ENCODE measurements at regions not wholly inside any gene's neighbourhood (a gene's known extent, or its start where the extent isn't known, plus 50 kb on each side); places are given as distances from the start of the nearest gene placed in this dataset.
"Not testable (repeated sequence)": the region's sequence is repeated elsewhere in the genome, so short reads cannot be mapped to it uniquely, and the experiment has no call there.

DNA sequence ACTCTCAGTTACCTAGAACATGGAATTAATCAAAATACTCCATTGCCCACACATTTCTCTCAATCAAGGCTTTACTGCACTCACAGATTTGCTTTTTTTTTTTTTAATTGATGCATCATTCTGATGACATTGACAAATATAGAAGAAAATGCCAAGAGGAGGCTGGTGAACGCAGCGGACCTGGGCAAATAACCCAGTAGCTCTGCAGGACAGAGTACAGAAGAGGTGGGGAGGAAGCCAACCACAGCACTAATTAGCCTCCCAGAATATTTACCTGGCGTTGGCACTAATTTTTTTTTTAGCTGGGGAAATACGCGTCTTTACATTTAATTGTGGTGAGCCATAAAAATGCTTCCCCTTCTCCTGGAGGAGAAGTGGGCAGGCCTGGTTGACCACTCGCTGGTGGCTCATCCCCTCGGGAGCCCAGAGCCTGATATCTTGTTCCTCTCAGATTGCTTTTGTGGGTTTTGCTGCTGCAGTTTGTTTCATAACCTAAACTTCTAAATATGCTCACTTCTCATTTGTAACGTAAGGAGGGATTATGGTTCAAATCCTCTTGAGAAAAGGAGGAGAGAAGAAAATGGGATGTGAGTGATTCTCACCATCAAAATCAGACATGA lies 165.8 kb upstream of the EPB41L3 start:
- in situ Hi-C loops (cut with MboI; ENCODE audit: low pct_unique_long_range_greater_than_20kb in 2 of 9, low sequenced_read_pairs in 9 of 9, unreplicated experiment in 9 of 9): no loop called here
- H3K27ac ChIP-seq: no peak overlapping the region
- no peak for ATAC-seq (replicated peaks in 6 of 8)
- no peaks in the 10 kb centered on the region for H3K4me1 ChIP-seq (replicated peaks in 1 of 2)
- H3K4me3 ChIP-seq: no peak overlapping the region
- 0 to 93% (median 87%) methylated on average over 2 to 7 of the region's 8 CpGs; no CpG with 5 or more reads in 4 of the 10 experiments for WGBS, 10 experiments

DNA sequence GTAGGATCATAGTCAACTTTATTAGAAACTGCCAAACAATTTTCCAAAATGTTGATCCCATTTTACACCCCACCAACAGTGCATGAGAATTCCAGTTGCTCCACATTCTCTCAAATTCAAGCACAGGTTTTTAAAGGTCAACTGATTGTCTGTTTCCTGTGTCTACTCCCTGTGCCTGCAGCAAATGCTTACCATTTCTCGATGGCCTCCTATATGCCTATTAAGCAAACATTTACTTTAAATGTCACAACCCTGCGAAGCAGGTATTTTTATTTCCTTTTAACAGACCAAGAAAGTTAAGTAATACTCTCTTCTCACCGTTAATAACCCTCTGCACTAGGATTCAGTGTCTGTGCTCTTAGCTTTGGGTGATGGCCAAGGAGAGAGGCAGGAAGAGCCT lies 163.8 kb upstream of the EPB41L3 start:
- no peak for ATAC-seq (replicated peaks in 6 of 8)
- Histone ChIP-seq H3K4me1 (replicated peaks in 1 of 2) (peaks cover 0 to 3% of the 10 kb centered on the region in 2 donors), H3K27ac (no peak overlapping the region), H3K4me3 (no peak overlapping the region)
- 8 to 89% (median 67%) methylated on average over 1 to 3 of the region's 3 CpGs; no CpG with 5 or more reads in 1 of the 10 experiments for WGBS, 10 experiments
- in situ Hi-C loops (cut with MboI; ENCODE audit: low pct_unique_long_range_greater_than_20kb in 2 of 9, low sequenced_read_pairs in 9 of 9, unreplicated experiment in 9 of 9): no loop called here

DNA sequence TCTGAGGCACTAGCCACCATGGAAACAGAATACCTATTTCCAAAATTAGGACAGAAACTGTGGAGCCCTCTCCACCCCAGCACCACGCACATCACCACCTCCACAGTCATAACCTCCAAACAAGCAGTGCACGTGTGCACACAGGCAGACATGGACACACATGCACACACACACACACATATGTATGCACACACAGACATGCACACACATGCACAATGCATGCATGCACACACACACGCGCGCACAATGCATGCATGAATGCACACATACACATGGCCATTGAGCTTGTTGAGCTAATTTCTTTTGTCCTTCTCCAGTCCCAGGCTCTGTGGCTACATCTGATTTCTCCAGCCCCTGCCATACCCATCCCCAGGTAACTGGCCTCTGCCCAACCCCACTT lies 161.6 kb upstream of the EPB41L3 start:
- Histone ChIP-seq H3K4me1 (replicated peaks in 1 of 2) (peaks cover 0 to 6% of the 10 kb centered on the region in 2 donors), H3K4me3 (no peak overlapping the region), H3K27ac (no peak overlapping the region)
- 0 to 100% (median 80%) methylated on average over 1 of the region's 5 CpGs; no CpG with 5 or more reads in 5 of the 10 experiments for WGBS, 10 experiments
- ATAC-seq (replicated peaks in 6 of 8): no peak
- in situ Hi-C loops (cut with MboI; ENCODE audit: low pct_unique_long_range_greater_than_20kb in 2 of 9, low sequenced_read_pairs in 9 of 9, unreplicated experiment in 9 of 9): no loop called here

DNA sequence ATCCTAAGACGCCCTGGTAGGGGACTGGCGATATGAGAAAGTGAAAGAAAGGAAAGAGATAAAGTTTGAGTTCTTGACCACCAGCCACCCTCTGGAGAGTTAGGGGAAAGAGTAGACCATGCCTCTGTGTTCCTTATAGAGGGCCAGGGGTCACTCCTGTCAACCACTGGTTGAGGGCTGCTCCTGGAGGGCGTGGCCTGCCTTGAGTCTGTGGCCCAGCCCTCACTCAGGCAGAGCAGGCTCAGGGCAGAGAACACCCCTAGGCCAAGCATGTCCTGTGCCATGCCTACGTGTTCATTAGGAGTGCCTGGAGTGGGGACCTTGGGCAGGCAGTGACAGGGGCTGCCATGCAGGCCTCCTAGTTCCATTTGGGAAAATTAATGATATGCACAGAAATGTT lies 161.1 kb upstream of the EPB41L3 start:
- H3K4me3 ChIP-seq: no peak overlapping the region
- H3K27ac ChIP-seq: no peak overlapping the region
- 0 to 63% (median 40%) methylated on average over 1 to 4 of the region's 4 CpGs; no CpG with 5 or more reads in 7 of the 10 experiments for WGBS, 10 experiments
- in situ Hi-C loops (cut with MboI; ENCODE audit: low pct_unique_long_range_greater_than_20kb in 2 of 9, low sequenced_read_pairs in 9 of 9, unreplicated experiment in 9 of 9): no loop called here
- no peak for ATAC-seq (replicated peaks in 6 of 8)
- peaks cover 0 to 6% of the 10 kb centered on the region in 2 donors for H3K4me1 ChIP-seq (replicated peaks in 1 of 2)

DNA sequence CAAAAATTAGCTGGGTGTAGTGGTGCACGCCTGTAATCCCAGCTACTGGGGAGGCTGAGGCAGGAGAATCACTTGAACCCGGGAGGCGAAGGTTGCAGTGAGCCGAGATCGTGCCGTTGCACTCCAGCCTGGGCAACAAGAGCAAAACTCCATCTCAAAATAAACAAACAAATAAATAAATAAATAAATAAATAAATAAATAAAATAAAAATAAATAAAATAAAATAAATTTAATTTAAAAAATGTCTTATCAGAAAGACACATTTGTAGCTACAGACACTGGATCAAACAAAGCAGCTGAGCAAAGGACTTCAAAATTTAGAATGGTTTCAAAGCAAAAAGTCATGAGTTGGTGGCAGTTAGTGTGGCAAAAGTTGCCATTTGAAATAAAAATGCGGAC lies 158.2 kb upstream of the EPB41L3 start:
- H3K4me3 ChIP-seq; in situ Hi-C loops (cut with MboI; ENCODE audit: low pct_unique_long_range_greater_than_20kb in 2 of 9, low sequenced_read_pairs in 9 of 9, unreplicated experiment in 9 of 9); H3K27ac ChIP-seq; ATAC-seq (replicated peaks in 6 of 8): not testable (repeated sequence)
- H3K4me1 ChIP-seq (replicated peaks in 1 of 2): peaks cover 0 to 10% of the 10 kb centered on the region in 2 donors
- WGBS, 10 experiments: 8 to 98% (median 82%) methylated on average over 1 to 7 of the region's 7 CpGs; no CpG with 5 or more reads in 1 of the 10 experiments

DNA sequence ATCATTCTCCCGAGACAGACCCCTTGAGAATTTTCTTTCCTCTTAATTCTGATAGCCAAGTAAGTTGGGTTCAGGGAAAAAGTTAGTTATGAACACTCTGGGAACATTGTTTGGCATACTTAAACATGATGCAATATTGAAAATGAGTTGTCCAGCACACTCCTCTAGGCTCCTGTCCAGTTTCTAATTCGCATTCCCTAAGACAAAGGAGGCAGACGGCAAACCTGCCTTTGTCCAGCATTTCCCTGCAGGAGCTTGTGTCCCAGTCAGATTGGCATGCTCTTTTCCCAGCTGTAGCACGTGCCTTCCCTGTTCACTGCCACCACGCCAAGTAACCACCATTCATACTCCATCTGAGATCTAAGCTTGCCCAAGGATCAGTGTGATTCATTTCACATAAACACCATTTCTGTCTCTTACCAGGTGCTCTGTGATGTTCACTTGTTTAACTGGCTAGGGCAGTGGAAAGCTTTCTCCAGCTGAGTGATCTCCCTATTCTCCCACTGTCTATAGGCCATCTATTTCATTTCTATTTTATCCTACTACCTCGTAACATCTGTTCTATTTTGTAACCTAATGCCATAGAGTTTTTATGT lies 150.0 kb upstream of the EPB41L3 start:
- Histone ChIP-seq H3K4me3 (no peak overlapping the region), H3K27ac (no peak overlapping the region), H3K4me1 (replicated peaks in 1 of 2) (no peaks in the 10 kb centered on the region)
- ATAC-seq (replicated peaks in 6 of 8): no peak
- WGBS, 10 experiments: 0 to 100% (median 81%) methylated on average over 1 to 6 of the region's 6 CpGs
- in situ Hi-C loops (cut with MboI; ENCODE audit: low pct_unique_long_range_greater_than_20kb in 2 of 9, low sequenced_read_pairs in 9 of 9, unreplicated experiment in 9 of 9): loop anchor here in 1 of 9 experiments (25.0 kb wide), 1 partner anchor 94 kb away; no protein-coding TSS in a partner anchor

DNA sequence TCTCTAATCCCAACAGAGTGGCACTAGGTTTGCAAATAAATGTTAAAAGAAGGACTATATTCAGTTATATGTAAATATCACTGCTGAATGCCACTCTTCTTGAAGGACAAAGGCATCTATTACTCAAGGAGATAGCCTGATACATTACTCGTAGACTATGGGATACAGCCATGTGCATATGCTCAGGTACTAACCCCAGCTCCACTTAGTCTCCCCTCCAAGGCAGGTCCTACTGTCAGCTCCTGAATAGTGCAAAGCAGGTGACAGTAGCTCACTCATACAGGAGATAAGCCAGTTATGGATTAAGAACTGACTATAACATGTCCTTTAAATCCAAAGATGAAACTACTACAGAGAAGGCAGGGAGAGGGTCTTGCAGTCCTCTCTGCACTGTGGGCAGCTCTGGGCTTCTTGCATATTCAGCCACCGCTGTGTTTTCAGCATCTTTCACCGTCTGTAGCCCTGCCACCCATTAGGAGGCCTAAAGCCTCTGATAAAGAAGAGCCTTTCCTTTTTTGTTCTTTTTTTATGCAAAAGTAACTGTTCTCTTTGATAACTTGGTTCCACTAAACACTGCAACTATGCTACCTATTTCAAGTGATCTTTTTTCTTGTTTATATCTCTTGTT lies 135.1 kb upstream of the EPB41L3 start:
- Histone ChIP-seq H3K4me1 (replicated peaks in 1 of 2) (peaks cover 10 to 19% of the 10 kb centered on the region in 2 donors), H3K27ac (no peak overlapping the region), H3K4me3 (no peak overlapping the region)
- peak in 5 of 8 experiments; percentile 12 to 35 (median 31) for ATAC-seq (replicated peaks in 6 of 8)
- WGBS, 10 experiments: 0 to 38% (median 13%) methylated on average over 1 to 3 of the region's 3 CpGs; no CpG with 5 or more reads in 3 of the 10 experiments
- in situ Hi-C loops (cut with MboI; ENCODE audit: low pct_unique_long_range_greater_than_20kb in 2 of 9, low sequenced_read_pairs in 9 of 9, unreplicated experiment in 9 of 9): loop anchor here in 1 of 9 experiments (25.0 kb wide), 1 partner anchor 108 kb away; no protein-coding TSS in a partner anchor

DNA sequence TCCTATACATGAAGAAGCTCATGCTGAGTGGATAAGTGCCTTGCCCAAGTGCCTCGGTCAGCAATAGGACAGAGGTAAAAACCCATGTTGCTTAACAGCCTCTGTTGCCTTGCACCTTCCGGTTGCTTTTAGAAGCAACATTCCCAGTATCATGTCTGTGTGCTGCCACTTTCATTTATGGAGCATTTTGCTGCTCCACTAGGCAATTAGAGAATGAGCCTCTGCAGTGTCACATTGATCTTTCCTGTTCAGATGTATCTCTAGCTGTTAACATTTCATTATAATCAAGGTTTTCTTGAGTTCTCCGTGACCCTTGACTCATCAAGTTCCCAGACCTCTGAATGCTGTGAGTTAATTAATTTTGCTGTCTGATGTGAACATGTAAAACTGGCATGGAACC lies 134.5 kb upstream of the EPB41L3 start:
- Histone ChIP-seq H3K27ac (no peak overlapping the region), H3K4me3 (no peak overlapping the region), H3K4me1 (replicated peaks in 1 of 2) (peaks cover 10 to 19% of the 10 kb centered on the region in 2 donors)
- in situ Hi-C loops (cut with MboI; ENCODE audit: low pct_unique_long_range_greater_than_20kb in 2 of 9, low sequenced_read_pairs in 9 of 9, unreplicated experiment in 9 of 9): loop anchor here in 1 of 9 experiments (25.0 kb wide), 1 partner anchor 109 kb away; no protein-coding TSS in a partner anchor
- WGBS, 10 experiments: 0 to 56% (median 38%) methylated on average over 1 to 3 of the region's 3 CpGs; no CpG with 5 or more reads in 3 of the 10 experiments
- ATAC-seq (replicated peaks in 6 of 8): peak in 5 of 8 experiments; percentile 82 to 94 (median 90)

DNA sequence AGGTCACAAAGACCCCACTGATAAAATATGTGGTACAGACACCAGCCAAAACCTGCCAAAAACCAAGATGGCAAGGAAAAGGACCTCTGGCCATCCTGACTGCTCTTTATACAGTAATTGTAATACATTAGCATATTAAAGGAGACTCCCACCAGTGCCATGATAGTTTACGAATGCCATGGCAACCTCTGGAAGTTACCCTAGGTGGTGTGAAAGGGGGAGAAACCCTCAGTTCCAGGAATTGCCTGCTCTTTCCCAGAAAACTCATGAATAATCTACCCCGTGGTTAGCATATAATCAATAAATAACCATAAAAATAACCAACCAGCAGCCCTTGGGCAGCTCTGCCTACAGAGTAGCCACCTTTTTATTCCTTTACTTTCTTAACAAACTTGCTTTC lies 129.8 kb upstream of the EPB41L3 start:
- H3K27ac ChIP-seq: no peak overlapping the region
- peaks cover 10 to 12% of the 10 kb centered on the region in 2 donors for H3K4me1 ChIP-seq (replicated peaks in 1 of 2)
- WGBS, 10 experiments: 0 to 89% (median 29%) methylated on average over 1 to 2 of the region's 2 CpGs; no CpG with 5 or more reads in 2 of the 10 experiments
- H3K4me3 ChIP-seq: no peak overlapping the region
- peak in 1 of 8 experiments; percentile 31 for ATAC-seq (replicated peaks in 6 of 8)
- in situ Hi-C loops (cut with MboI; ENCODE audit: low pct_unique_long_range_greater_than_20kb in 2 of 9, low sequenced_read_pairs in 9 of 9, unreplicated experiment in 9 of 9): no loop called here

DNA sequence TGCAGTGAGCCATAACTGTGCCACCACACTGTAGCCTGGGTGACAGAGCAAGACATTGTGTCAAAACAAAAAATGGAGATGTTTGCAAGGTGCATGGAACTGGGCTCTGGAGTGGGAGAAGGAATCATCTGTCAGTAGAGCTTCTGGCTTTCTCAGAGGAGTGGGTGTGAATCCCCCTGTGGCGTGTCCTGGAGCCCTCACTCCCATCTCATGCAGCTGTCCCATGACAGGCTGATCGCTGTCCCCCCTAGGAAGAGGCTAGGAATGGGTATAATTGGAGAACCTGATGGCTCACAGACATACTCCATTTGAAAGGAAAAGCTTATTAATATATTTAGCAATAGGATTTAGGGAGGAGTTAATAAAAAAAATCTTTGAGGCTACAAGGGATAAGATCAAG lies 125.8 kb upstream of the EPB41L3 start:
- in situ Hi-C loops (cut with MboI; ENCODE audit: low pct_unique_long_range_greater_than_20kb in 2 of 9, low sequenced_read_pairs in 9 of 9, unreplicated experiment in 9 of 9): no loop called here
- H3K27ac ChIP-seq: no peak overlapping the region
- H3K4me1 ChIP-seq (replicated peaks in 1 of 2): no peaks in the 10 kb centered on the region
- WGBS, 10 experiments: 0 to 81% (median 40%) methylated on average over 1 to 2 of the region's 2 CpGs; no CpG with 5 or more reads in 6 of the 10 experiments
- H3K4me3 ChIP-seq: no peak overlapping the region
- ATAC-seq (replicated peaks in 6 of 8): no peak

DNA sequence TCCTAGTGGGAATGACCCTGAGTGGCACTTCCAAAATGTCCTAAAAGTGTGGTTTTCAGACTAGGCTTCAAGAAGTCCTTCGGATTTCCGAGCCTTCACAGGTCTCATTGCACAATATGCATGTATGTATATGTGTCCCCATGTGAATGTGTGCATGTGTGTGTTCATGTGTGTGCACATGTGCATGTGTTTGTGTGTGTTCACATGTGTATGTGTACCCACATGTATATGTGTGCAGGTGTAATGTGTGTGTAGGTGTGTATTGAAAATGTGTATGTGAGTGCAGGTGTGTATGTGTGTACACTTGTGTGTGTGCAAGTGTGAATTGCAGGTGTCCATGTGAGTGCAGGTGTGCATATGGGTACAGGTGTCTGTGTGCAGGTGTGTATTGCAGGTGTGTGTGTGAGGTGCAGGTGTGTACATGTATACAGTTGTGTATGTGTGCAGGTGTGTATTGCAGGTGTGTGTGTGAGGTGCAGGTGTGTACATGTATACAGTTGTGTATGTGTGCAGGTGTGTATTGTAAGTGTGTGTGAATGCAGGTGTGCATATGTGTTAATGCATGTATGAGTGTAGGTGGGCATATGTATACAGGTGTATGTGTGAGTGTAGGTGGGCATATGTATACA lies 124.4 kb upstream of the EPB41L3 start:
- no peak for ATAC-seq (replicated peaks in 6 of 8)
- Histone ChIP-seq H3K4me1 (replicated peaks in 1 of 2) (no peaks in the 10 kb centered on the region), H3K27ac (no peak overlapping the region), H3K4me3 (no peak overlapping the region)
- WGBS, 10 experiments: 58 to 94% methylated on average over 2 of the region's 2 CpGs; no CpG with 5 or more reads in 8 of the 10 experiments
- in situ Hi-C loops (cut with MboI; ENCODE audit: low pct_unique_long_range_greater_than_20kb in 2 of 9, low sequenced_read_pairs in 9 of 9, unreplicated experiment in 9 of 9): no loop called here

DNA sequence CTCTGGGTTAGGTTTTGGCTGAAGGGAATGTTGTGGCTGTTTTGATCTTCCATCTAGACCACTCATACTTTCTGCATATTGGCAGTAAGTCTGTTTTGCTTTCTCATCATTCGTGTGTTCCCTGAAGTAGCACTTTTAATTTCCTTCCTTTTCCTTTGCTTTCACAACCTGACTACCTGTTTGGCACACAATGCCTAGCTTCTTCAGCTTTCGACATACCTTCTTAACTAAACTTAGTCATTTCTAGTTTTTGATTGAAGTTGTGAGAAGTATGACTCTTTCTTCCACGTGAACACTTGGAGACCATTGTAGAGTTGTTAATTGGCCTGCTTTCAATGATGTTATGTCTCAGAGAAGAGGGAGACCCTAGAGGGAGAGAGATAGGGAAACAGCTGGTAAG lies 123.6 kb upstream of the EPB41L3 start:
- no peak overlapping the region for H3K4me3 ChIP-seq
- in situ Hi-C loops (cut with MboI; ENCODE audit: low pct_unique_long_range_greater_than_20kb in 2 of 9, low sequenced_read_pairs in 9 of 9, unreplicated experiment in 9 of 9): no loop called here
- ATAC-seq (replicated peaks in 6 of 8): no peak
- WGBS, 10 experiments: 8 to 89% (median 60%) methylated on average over 1 to 3 of the region's 3 CpGs; no CpG with 5 or more reads in 1 of the 10 experiments
- H3K4me1 ChIP-seq (replicated peaks in 1 of 2): no peaks in the 10 kb centered on the region
- H3K27ac ChIP-seq: no peak overlapping the region

DNA sequence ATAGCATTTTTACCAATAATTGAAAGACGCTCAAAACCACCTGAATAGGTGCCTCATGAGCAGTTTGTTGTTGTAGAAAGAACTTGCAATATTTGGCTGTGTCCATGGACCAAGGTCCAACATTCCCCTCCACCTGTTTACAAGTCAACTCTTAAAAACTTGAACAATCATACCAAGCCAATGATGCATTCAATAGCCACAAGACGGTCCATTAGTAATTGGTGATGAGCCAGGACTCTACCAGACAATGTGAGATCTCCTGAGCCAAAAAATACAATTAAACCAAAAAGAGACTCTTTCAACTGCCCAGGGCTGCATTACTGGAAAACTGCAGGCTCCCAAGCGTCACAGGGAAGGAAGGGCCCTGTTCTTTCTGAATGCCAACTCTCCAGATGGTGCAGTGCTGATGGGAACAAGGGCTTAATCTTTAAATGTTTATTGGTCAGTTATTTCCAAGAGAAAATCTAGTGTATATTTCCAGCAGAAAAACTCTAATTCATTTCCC lies 118.8 kb upstream of the EPB41L3 start:
- in situ Hi-C loops (cut with MboI; ENCODE audit: low pct_unique_long_range_greater_than_20kb in 2 of 9, low sequenced_read_pairs in 9 of 9, unreplicated experiment in 9 of 9): no loop called here
- no peak overlapping the region for H3K4me3 ChIP-seq
- WGBS, 10 experiments: 0 to 100% (median 79%) methylated on average over 1 to 3 of the region's 3 CpGs; no CpG with 5 or more reads in 1 of the 10 experiments
- H3K4me1 ChIP-seq (replicated peaks in 1 of 2): no peaks in the 10 kb centered on the region
- ATAC-seq (replicated peaks in 6 of 8): no peak
- no peak overlapping the region for H3K27ac ChIP-seq

Data from motor neuron (in vitro differentiated cells).